Astrocyte (in vitro differentiated cells and primary cell): ENCODE measurements at regions not wholly inside any gene's neighbourhood (a gene's known extent, or its start where the extent isn't known, plus 50 kb on each side); places are given as distances from the start of the nearest gene placed in this dataset.

Experiments
- DNase-seq: peaks from one replicate; pipeline ENCODE4 v3.0.0-alpha.2; 2010; ENCODE audit warnings: low read depth
- FAIRE-seq: peaks from 2 replicates; lab custom pipeline; 2011; peaks lifted over from hg19 to GRCh38; lab: Jason Lieb, UNC
- H2AFZ ChIP-seq: 2 replicates; pipeline ENCODE4 v1.6.0; 2012; ENCODE audit warnings: low read depth, low read length, inconsistent platforms
- H3K27ac ChIP-seq: 2 replicates; pipeline ENCODE4 v1.5.1; 2011; ENCODE audit warnings: low read depth, low read length, inconsistent platforms
- H3K27me3 ChIP-seq: 2 replicates; pipeline ENCODE4 v1.6.0; 2011; ENCODE audit warnings: low read length, inconsistent platforms; ENCODE audit not compliant: insufficient read depth
- H3K36me3 ChIP-seq: 2 replicates; pipeline ENCODE4 v1.5.1; 2011; ENCODE audit warnings: low read length, inconsistent platforms; ENCODE audit not compliant: insufficient read depth
- H3K4me1 ChIP-seq: 2 replicates; pipeline ENCODE4 v1.5.1; 2011; ENCODE audit warnings: low read length, inconsistent platforms; ENCODE audit not compliant: insufficient read depth
- H3K4me2 ChIP-seq: 2 replicates; pipeline ENCODE4 v1.6.0; 2012; ENCODE audit warnings: low read length, inconsistent platforms
- H3K4me3 ChIP-seq: 2 replicates; pipeline ENCODE4 v1.5.1; 2011; ENCODE audit warnings: low read depth, mild to moderate bottlenecking, low read length, inconsistent platforms; ENCODE audit not compliant: insufficient read depth
- H3K79me2 ChIP-seq: 2 replicates; pipeline ENCODE4 v1.6.0; 2012; ENCODE audit warnings: mild to moderate bottlenecking, low read length, inconsistent platforms; ENCODE audit not compliant: insufficient read depth
- H3K9ac ChIP-seq: 2 replicates; pipeline ENCODE4 v1.6.0; 2012; ENCODE audit warnings: mild to moderate bottlenecking, low read length, inconsistent platforms
- H3K9me3 ChIP-seq: 2 replicates; pipeline ENCODE4 v1.5.1; 2012; ENCODE audit warnings: low read depth, mild to moderate bottlenecking, low read length, inconsistent platforms; ENCODE audit not compliant: insufficient read depth
- H4K20me1 ChIP-seq: 2 replicates; pipeline ENCODE4 v1.6.0; 2012; ENCODE audit warnings: low read length, inconsistent platforms; ENCODE audit not compliant: insufficient read depth
- H3K27ac Mint-ChIP-seq: one replicate; pipeline ENCODE4 v1.8.0; 2021; ENCODE audit warnings: mild to moderate bottlenecking, mixed read lengths; ENCODE audit not compliant: unreplicated experiment
- H3K27me3 Mint-ChIP-seq: one replicate; pipeline ENCODE4 v1.8.0; 2021; ENCODE audit warnings: low read depth, mixed read lengths; ENCODE audit not compliant: unreplicated experiment
- H3K36me3 Mint-ChIP-seq: one replicate; pipeline ENCODE4 v1.8.0; 2021; ENCODE audit warnings: low read depth, mixed read lengths; ENCODE audit not compliant: unreplicated experiment
- H3K4me1 Mint-ChIP-seq: one replicate; pipeline ENCODE4 v1.8.0; 2021; ENCODE audit warnings: low read depth, mixed read lengths; ENCODE audit not compliant: unreplicated experiment
- H3K4me3 Mint-ChIP-seq: one replicate; pipeline ENCODE4 v1.8.0; 2021; ENCODE audit warnings: mild to moderate bottlenecking, moderate library complexity, mixed read lengths; ENCODE audit not compliant: unreplicated experiment
- H3K9me3 Mint-ChIP-seq: one replicate; pipeline ENCODE4 v1.8.0; 2021; ENCODE audit warnings: mild to moderate bottlenecking, mixed read lengths; ENCODE audit not compliant: unreplicated experiment
- CTCF ChIP-seq: IDR thresholded peaks from 2 replicates; pipeline ENCODE4 v1.5.1; 2011; ENCODE audit warnings: low read depth, mild to moderate bottlenecking, inconsistent platforms, low read length, moderate library complexity; ENCODE audit not compliant: insufficient read depth
- EZH2 ChIP-seq: IDR thresholded peaks from 2 replicates; pipeline ENCODE4 v1.6.1; 2012; ENCODE audit warnings: mild to moderate bottlenecking, low read length, inconsistent platforms; ENCODE audit not compliant: insufficient read depth

GRCh38 chr2:96438589-96438988 is 66.6 kb downstream of the NEURL3 start:
- no peak overlapping the region for H3K4me3 ChIP-seq
- no peak for TF ChIP-seq CTCF
- TF ChIP-seq EZH2, result no peak
- H3K27ac ChIP-seq, result no peak overlapping the region
- Mint-ChIP-seq H3K36me3 (peaks cover 4% of the 10 kb centered on the region), H3K4me1 (peaks cover 5% of the 10 kb centered on the region), H3K9me3 (peaks cover 24% of the 10 kb centered on the region), H3K27ac (no peak overlapping the region), H3K4me3 (no peak overlapping the region), H3K27me3 (peaks cover 3% of the 10 kb centered on the region)
- no peaks in the 10 kb centered on the region for H3K9me3 ChIP-seq
- no peak overlapping the region for H2AFZ ChIP-seq
- peaks cover 7% of the 10 kb centered on the region for H3K27me3 ChIP-seq
- H4K20me1 ChIP-seq, result no peaks in the 10 kb centered on the region
- no peak for DNase-seq
- no peaks in the 10 kb centered on the region for H3K79me2 ChIP-seq
- no peaks in the 10 kb centered on the region for H3K4me1 ChIP-seq
- no peak for FAIRE-seq
- no peak overlapping the region for H3K4me2 ChIP-seq
- H3K36me3 ChIP-seq, result no peaks in the 10 kb centered on the region
- H3K9ac ChIP-seq, result no peak overlapping the region

- no peaks in the 10 kb centered on the region for H3K4me1 ChIP-seq
- H3K79me2 ChIP-seq, result no peaks in the 10 kb centered on the region
- no peak overlapping the region for H3K27ac ChIP-seq
- H4K20me1 ChIP-seq, result no peaks in the 10 kb centered on the region
- TF ChIP-seq CTCF (no peak), EZH2 (no peak)
- no peaks in the 10 kb centered on the region for H3K9me3 ChIP-seq
- H3K4me3 ChIP-seq, result no peak overlapping the region
- no peak overlapping the region for H2AFZ ChIP-seq
- H3K36me3 ChIP-seq, result no peaks in the 10 kb centered on the region
- Mint-ChIP-seq H3K4me3 (no peak overlapping the region), H3K9me3 (peaks cover 22% of the 10 kb centered on the region), H3K27ac (no peak overlapping the region), H3K27me3 (no peaks in the 10 kb centered on the region), H3K4me1 (peaks cover 5% of the 10 kb centered on the region), H3K36me3 (peaks cover 4% of the 10 kb centered on the region)
- H3K9ac ChIP-seq, result no peak overlapping the region
- FAIRE-seq, result no peak
- H3K27me3 ChIP-seq, result peaks cover 7% of the 10 kb centered on the region
- no peak overlapping the region for H3K4me2 ChIP-seq
- DNase-seq, result no peak
Observed at GRCh38 chr2:96437512-96437911, 67.6 kb downstream of the NEURL3 start.

- no peak overlapping the region for H3K4me2 ChIP-seq
- Mint-ChIP-seq H3K27me3 (no peaks in the 10 kb centered on the region), H3K27ac (no peak overlapping the region), H3K9me3 (peaks cover 22% of the 10 kb centered on the region), H3K4me3 (no peak overlapping the region), H3K4me1 (peaks cover 5% of the 10 kb centered on the region), H3K36me3 (peaks cover 4% of the 10 kb centered on the region)
- H3K4me1 ChIP-seq, result no peaks in the 10 kb centered on the region
- H3K27ac ChIP-seq, result no peak overlapping the region
- H3K9me3 ChIP-seq, result no peaks in the 10 kb centered on the region
- H2AFZ ChIP-seq, result no peak overlapping the region
- no peaks in the 10 kb centered on the region for H4K20me1 ChIP-seq
- no peaks in the 10 kb centered on the region for H3K36me3 ChIP-seq
- H3K4me3 ChIP-seq, result no peak overlapping the region
- peaks cover 7% of the 10 kb centered on the region for H3K27me3 ChIP-seq
- TF ChIP-seq CTCF (no peak), EZH2 (no peak)
- no peak for FAIRE-seq
- no peak overlapping the region for H3K9ac ChIP-seq
- H3K79me2 ChIP-seq, result no peaks in the 10 kb centered on the region
- no peak for DNase-seq
Observed at GRCh38 chr2:96436961-96437360, 68.2 kb downstream of the NEURL3 start.
